ENCODE measurements at regions not wholly inside any gene's neighbourhood (a gene's known extent, or its start where the extent isn't known, plus 50 kb on each side); places are given as distances from the start of the nearest gene placed in this dataset.

GRCh38 chr3:177563792-177564191, 366.5 kb upstream of the TBL1XR1 start:
- Histone ChIP-seq H3K4me1 (ENCODE audit: control insufficient read depth in 1 of 2, extremely low read depth in 1 of 2, insufficient read depth in 2 of 2, low read length in 2 of 2) (no peaks in the 10 kb centered on the region), H3K9me3 (no peaks in the 10 kb centered on the region), H3K4me3 (ENCODE audit: control insufficient read depth in 1 of 2, extremely low read depth in 1 of 2, low read length in 1 of 2) (no peak overlapping the region), H3K27ac (ENCODE audit: low read length) (no peak overlapping the region), H3K27me3 (replicated peaks in 1 of 2; ENCODE audit: control insufficient read depth in 2 of 2, extremely low read depth in 1 of 2, insufficient read depth in 2 of 2, low read length in 1 of 2) (no peaks in the 10 kb centered on the region), H3K36me3 (ENCODE audit: control insufficient read depth in 2 of 2, extremely low read depth in 1 of 2, insufficient read depth in 1 of 2, low read length in 1 of 2) (no peaks in the 10 kb centered on the region)
- no peak for ATAC-seq (replicated peaks in 1 of 4)
- ChIA-PET CTCF (interaction anchor here in 1 of 2 donors (0.6 to 0.8 kb wide), 2 partner anchors 35 to 505 kb away, joined by 3 to 8 read pairs; no protein-coding TSS in a partner anchor), POLR2A (interaction anchor here (0.6 to 0.7 kb wide), 4 partner anchors 12 to 1311 kb away, joined by 4 to 6 read pairs (median 4); no protein-coding TSS in a partner anchor)
- Mint-ChIP-seq H3K27ac (no peak overlapping the region), H3K9me3 (no peaks in the 10 kb centered on the region), H3K4me3 (no peak overlapping the region), H3K27me3 (no peaks in the 10 kb centered on the region), H3K4me1 (no peaks in the 10 kb centered on the region), H3K36me3 (no peaks in the 10 kb centered on the region)
- no peak for DNase-seq
- WGBS (ENCODE audit: insufficient coverage), result no CpG with 5 or more reads among the region's 3 CpGs

- Histone ChIP-seq H3K4me1 (ENCODE audit: control insufficient read depth in 1 of 2, extremely low read depth in 1 of 2, insufficient read depth in 2 of 2, low read length in 2 of 2) (no peaks in the 10 kb centered on the region), H3K27me3 (replicated peaks in 1 of 2; ENCODE audit: control insufficient read depth in 2 of 2, extremely low read depth in 1 of 2, insufficient read depth in 2 of 2, low read length in 1 of 2) (no peaks in the 10 kb centered on the region), H3K27ac (ENCODE audit: low read length) (no peak overlapping the region), H3K4me3 (ENCODE audit: control insufficient read depth in 1 of 2, extremely low read depth in 1 of 2, low read length in 1 of 2) (no peak overlapping the region), H3K36me3 (ENCODE audit: control insufficient read depth in 2 of 2, extremely low read depth in 1 of 2, insufficient read depth in 1 of 2, low read length in 1 of 2) (no peaks in the 10 kb centered on the region), H3K9me3 (no peaks in the 10 kb centered on the region)
- WGBS (ENCODE audit: insufficient coverage), result no CpG with 5 or more reads among the region's 2 CpGs
- DNase-seq, result no peak
- CTCF ChIA-PET, result no interaction called here
- POLR2A ChIA-PET, result no interaction called here
- no peak overlapping the region for H3K4me3 Mint-ChIP-seq
- H3K36me3 Mint-ChIP-seq, result no peaks in the 10 kb centered on the region
- H3K4me1 Mint-ChIP-seq, result peaks cover 0 to 6% (median 0%) of the 10 kb centered on the region in 3 donors
- no peak for ATAC-seq (replicated peaks in 1 of 4)
- H3K27me3 Mint-ChIP-seq, result no peaks in the 10 kb centered on the region
- H3K9me3 Mint-ChIP-seq, result no peaks in the 10 kb centered on the region
- H3K27ac Mint-ChIP-seq, result no peak overlapping the region
Observed at GRCh38 chr3:177565981-177566380, 368.7 kb upstream of the TBL1XR1 start.

DNA sequence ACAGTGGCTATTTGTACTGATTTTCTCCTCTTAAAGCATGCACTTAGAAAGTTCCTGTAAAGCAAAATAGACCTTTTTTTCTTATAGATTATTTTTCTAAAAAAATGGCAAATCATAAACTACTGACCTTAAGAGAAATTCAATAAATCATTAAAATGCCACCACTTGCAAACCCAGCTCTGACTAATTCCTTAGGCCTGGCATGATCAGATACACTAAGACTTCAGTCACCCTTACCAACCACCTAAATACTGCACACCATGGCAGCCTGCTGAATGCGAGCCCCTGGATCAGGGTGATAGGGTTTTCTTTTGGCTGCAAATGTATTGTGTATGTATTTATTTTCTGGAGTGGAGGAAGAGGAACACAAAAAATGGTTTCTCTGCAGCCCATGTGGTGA, 370.6 kb upstream of the TBL1XR1 start:
- H3K4me1 ChIP-seq (ENCODE audit: control insufficient read depth in 1 of 2, extremely low read depth in 1 of 2, insufficient read depth in 2 of 2, low read length in 2 of 2), result no peaks in the 10 kb centered on the region
- Mint-ChIP-seq H3K27me3 (no peaks in the 10 kb centered on the region), H3K27ac (no peak overlapping the region), H3K4me1 (peaks cover 0 to 6% (median 0%) of the 10 kb centered on the region in 3 donors), H3K9me3 (no peaks in the 10 kb centered on the region), H3K36me3 (no peaks in the 10 kb centered on the region), H3K4me3 (no peak overlapping the region)
- no peak overlapping the region for H3K27ac ChIP-seq (ENCODE audit: low read length)
- ChIA-PET CTCF (no interaction called here), POLR2A (no interaction called here)
- no peak for ATAC-seq (replicated peaks in 1 of 4)
- H3K4me3 ChIP-seq (ENCODE audit: control insufficient read depth in 1 of 2, extremely low read depth in 1 of 2, low read length in 1 of 2), result no peak overlapping the region
- H3K9me3 ChIP-seq, result no peaks in the 10 kb centered on the region
- no peak for DNase-seq
- H3K36me3 ChIP-seq (ENCODE audit: control insufficient read depth in 2 of 2, extremely low read depth in 1 of 2, insufficient read depth in 1 of 2, low read length in 1 of 2), result no peaks in the 10 kb centered on the region
- no peaks in the 10 kb centered on the region for H3K27me3 ChIP-seq (replicated peaks in 1 of 2; ENCODE audit: control insufficient read depth in 2 of 2, extremely low read depth in 1 of 2, insufficient read depth in 2 of 2, low read length in 1 of 2)
- no CpG with 5 or more reads among the region's 1 CpG for WGBS (ENCODE audit: insufficient coverage)

DNA sequence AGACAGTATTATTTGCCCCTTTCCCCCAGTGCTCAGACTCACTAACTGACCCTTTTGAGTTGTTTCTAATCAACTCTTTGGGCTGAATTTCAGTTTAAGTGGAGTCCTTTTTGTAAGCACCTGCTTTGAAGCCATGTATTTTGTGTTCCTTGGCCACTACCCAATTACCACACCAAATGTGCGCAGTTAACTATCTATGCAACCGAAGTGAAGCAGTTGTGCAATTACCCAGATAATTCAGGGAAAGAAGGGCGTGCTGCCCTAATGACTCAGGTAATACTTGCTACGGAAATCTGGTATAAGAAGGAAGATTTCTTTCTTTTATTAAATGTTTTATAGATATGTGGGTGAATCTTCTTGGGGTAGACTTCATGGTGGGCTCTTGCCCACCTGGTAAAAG, 371.9 kb upstream of the TBL1XR1 start:
- ATAC-seq (replicated peaks in 1 of 4), result no peak
- Mint-ChIP-seq H3K27ac (no peak overlapping the region), H3K27me3 (no peaks in the 10 kb centered on the region), H3K4me1 (peaks cover 0 to 6% (median 0%) of the 10 kb centered on the region in 3 donors), H3K9me3 (no peaks in the 10 kb centered on the region), H3K4me3 (no peak overlapping the region), H3K36me3 (no peaks in the 10 kb centered on the region)
- WGBS (ENCODE audit: insufficient coverage), result no CpG with 5 or more reads among the region's 4 CpGs
- no peaks in the 10 kb centered on the region for H3K9me3 ChIP-seq
- no peak overlapping the region for H3K27ac ChIP-seq (ENCODE audit: low read length)
- CTCF ChIA-PET, result no interaction called here
- no peaks in the 10 kb centered on the region for H3K4me1 ChIP-seq (ENCODE audit: control insufficient read depth in 1 of 2, extremely low read depth in 1 of 2, insufficient read depth in 2 of 2, low read length in 2 of 2)
- no peak overlapping the region for H3K4me3 ChIP-seq (ENCODE audit: control insufficient read depth in 1 of 2, extremely low read depth in 1 of 2, low read length in 1 of 2)
- DNase-seq, result no peak
- POLR2A ChIA-PET, result no interaction called here
- H3K27me3 ChIP-seq (replicated peaks in 1 of 2; ENCODE audit: control insufficient read depth in 2 of 2, extremely low read depth in 1 of 2, insufficient read depth in 2 of 2, low read length in 1 of 2), result no peaks in the 10 kb centered on the region
- H3K36me3 ChIP-seq (ENCODE audit: control insufficient read depth in 2 of 2, extremely low read depth in 1 of 2, insufficient read depth in 1 of 2, low read length in 1 of 2), result no peaks in the 10 kb centered on the region

DNA sequence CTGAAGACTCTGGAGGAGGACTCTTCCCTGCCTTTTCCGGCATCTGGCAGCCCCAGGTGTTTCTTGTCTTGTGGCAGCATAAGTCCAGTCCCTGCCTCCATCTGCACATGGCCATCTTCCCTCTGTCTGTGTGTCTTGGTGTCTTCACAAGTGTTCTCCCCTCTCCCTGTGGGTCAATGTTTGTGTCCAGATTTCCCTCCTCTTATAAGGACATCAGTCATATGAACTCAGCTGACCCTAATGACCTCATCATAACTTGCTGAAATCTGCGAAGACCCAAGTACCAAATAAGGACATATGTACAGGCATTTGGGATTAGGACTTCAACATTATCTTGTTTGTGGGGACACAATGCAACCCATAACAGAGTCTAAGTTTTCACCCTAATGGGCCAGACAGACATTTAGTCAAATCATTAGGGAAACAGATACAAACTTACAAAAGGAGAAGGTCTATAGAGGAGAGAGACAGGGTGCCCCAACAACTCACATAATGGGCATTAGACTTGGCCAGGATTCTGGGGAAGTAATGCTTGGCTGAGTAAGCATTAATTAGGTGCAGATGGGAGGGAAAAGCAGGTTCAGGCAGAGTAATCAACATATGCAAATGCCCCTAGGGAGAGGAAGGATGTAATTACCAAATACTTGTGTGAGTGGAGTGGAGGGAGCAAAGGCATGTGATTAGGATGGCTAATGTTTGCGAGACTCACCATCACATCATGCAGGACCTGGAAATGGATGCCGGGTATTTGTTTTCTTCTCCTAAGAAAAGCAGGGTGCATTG, 372.8 kb upstream of the TBL1XR1 start:
- Histone ChIP-seq H3K27ac (ENCODE audit: low read length) (no peak overlapping the region), H3K36me3 (ENCODE audit: control insufficient read depth in 2 of 2, extremely low read depth in 1 of 2, insufficient read depth in 1 of 2, low read length in 1 of 2) (no peaks in the 10 kb centered on the region), H3K4me3 (ENCODE audit: control insufficient read depth in 1 of 2, extremely low read depth in 1 of 2, low read length in 1 of 2) (no peak overlapping the region), H3K27me3 (replicated peaks in 1 of 2; ENCODE audit: control insufficient read depth in 2 of 2, extremely low read depth in 1 of 2, insufficient read depth in 2 of 2, low read length in 1 of 2) (no peaks in the 10 kb centered on the region), H3K9me3 (no peaks in the 10 kb centered on the region), H3K4me1 (ENCODE audit: control insufficient read depth in 1 of 2, extremely low read depth in 1 of 2, insufficient read depth in 2 of 2, low read length in 2 of 2) (no peaks in the 10 kb centered on the region)
- POLR2A ChIA-PET, result no interaction called here
- DNase-seq (no peak), ATAC-seq (replicated peaks in 1 of 4) (no peak)
- H3K27me3 Mint-ChIP-seq, result no peaks in the 10 kb centered on the region
- 0% methylated on average over 1 of the region's 4 CpGs for WGBS (ENCODE audit: insufficient coverage)
- no peaks in the 10 kb centered on the region for H3K36me3 Mint-ChIP-seq
- CTCF ChIA-PET, result no interaction called here
- peaks cover 0 to 8% (median 6%) of the 10 kb centered on the region in 3 donors for H3K4me1 Mint-ChIP-seq
- H3K9me3 Mint-ChIP-seq, result no peaks in the 10 kb centered on the region
- no peak overlapping the region for H3K27ac Mint-ChIP-seq
- H3K4me3 Mint-ChIP-seq, result no peak overlapping the region

DNA sequence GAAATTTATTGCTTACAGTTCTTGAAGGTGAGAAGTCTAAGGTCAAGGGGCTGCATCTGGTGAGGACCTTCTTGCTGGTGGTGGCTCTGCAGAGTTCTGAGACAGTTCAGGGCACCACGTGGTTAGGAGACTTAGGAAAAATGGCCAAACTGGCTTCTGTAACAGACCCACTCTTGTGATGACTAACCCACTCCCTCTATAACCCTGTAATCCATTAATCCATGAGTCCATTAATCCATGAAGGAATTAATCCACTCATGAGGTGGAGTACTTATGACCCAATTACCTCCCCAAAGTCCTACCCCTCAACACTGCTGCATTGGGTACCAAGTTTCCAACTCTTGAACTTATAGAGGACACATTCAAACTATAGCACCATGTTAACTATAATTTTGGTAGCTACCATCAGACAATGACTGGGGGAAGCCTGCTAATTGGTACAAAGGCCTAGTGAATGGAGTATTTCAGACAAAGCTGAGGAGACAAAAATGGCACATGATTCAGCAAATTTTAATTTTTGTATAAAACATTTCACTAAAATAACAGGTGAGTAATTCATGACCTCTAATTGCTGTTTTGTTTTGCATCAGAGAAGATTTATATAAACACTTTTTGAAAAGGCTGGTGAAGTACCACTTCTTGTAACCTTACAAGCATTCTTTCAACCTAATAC, 374.1 kb upstream of the TBL1XR1 start:
- DNase-seq (no peak), ATAC-seq (replicated peaks in 1 of 4) (no peak)
- H3K4me1 Mint-ChIP-seq, result peaks cover 0 to 11% (median 6%) of the 10 kb centered on the region in 3 donors
- no peak overlapping the region for H3K27ac ChIP-seq (ENCODE audit: low read length)
- H3K27me3 ChIP-seq (replicated peaks in 1 of 2; ENCODE audit: control insufficient read depth in 2 of 2, extremely low read depth in 1 of 2, insufficient read depth in 2 of 2, low read length in 1 of 2), result no peaks in the 10 kb centered on the region
- no peaks in the 10 kb centered on the region for H3K36me3 ChIP-seq (ENCODE audit: control insufficient read depth in 2 of 2, extremely low read depth in 1 of 2, insufficient read depth in 1 of 2, low read length in 1 of 2)
- no peaks in the 10 kb centered on the region for H3K27me3 Mint-ChIP-seq
- no peak overlapping the region for H3K4me3 Mint-ChIP-seq
- no peaks in the 10 kb centered on the region for H3K4me1 ChIP-seq (ENCODE audit: control insufficient read depth in 1 of 2, extremely low read depth in 1 of 2, insufficient read depth in 2 of 2, low read length in 2 of 2)
- H3K36me3 Mint-ChIP-seq, result no peaks in the 10 kb centered on the region
- WGBS (ENCODE audit: insufficient coverage), result no CpG with 5 or more reads among the region's 1 CpG
- H3K27ac Mint-ChIP-seq, result no peak overlapping the region
- no peaks in the 10 kb centered on the region for H3K9me3 ChIP-seq
- no peak overlapping the region for H3K4me3 ChIP-seq (ENCODE audit: control insufficient read depth in 1 of 2, extremely low read depth in 1 of 2, low read length in 1 of 2)
- no peaks in the 10 kb centered on the region for H3K9me3 Mint-ChIP-seq
- CTCF ChIA-PET, result no interaction called here
- POLR2A ChIA-PET, result interaction anchor here (0.5 to 0.6 kb wide), 2 partner anchors 28 to 262 kb away, joined by 3 to 4 read pairs; no protein-coding TSS in a partner anchor
